Tibial artery (tissue), 4 donors: ENCODE measurements at regions not wholly inside any gene's neighbourhood (a gene's known extent, or its start where the extent isn't known, plus 50 kb on each side); places are given as distances from the start of the nearest gene placed in this dataset.
"Not testable (repeated sequence)": the region's sequence is repeated elsewhere in the genome, so short reads cannot be mapped to it uniquely, and the experiment has no call there.

ENCODE experiments used
- DNase-seq, 2 donors: peaks; one replicate each; pipeline ENCODE4 v3.0.0-alpha.2; 2019
- H3K27ac ChIP-seq, 2 donors: fragments of 200-600 bp; sonication (generic) in 1 of 2; 1 replicate in 1 of 2; 2 replicates in 1 of 2; pipeline ENCODE4 v1.5.1; 2018 to 2019; ENCODE audit warnings: mild to moderate bottlenecking in 1 of 2
- H3K27me3 ChIP-seq, 2 donors: fragments of 200-600 bp; sonication (generic) in 1 of 2; one replicate each; pipeline versions ENCODE4 v1.5.1 to v1.6.0; 2016 to 2019
- H3K36me3 ChIP-seq, 3 donors: fragments of 200-600 bp; sonication (generic) in 2 of 3; one replicate each; pipeline ENCODE4 v1.5.1; 2016 to 2019; ENCODE audit warnings: mild to moderate bottlenecking in 2 of 3
- H3K4me1 ChIP-seq, 4 donors: fragments of 200-600 bp; sonication (generic) in 2 of 4; 1 replicate in 3 of 4; 2 replicates in 1 of 4; pipeline ENCODE4 v1.5.1; 2016 to 2019
- H3K4me3 ChIP-seq, 2 donors: fragments of 200-600 bp; sonication (generic) in 1 of 2; 1 replicate in 1 of 2; 2 replicates in 1 of 2; pipeline ENCODE4 v1.5.1; 2018 to 2019; ENCODE audit warnings: mild to moderate bottlenecking in 2 of 2
- H3K9me3 ChIP-seq, 3 donors: fragments of 200-600 bp; sonication (generic) in 1 of 3; one replicate each; pipeline ENCODE4 v1.5.1; 2016 to 2019
- intact Hi-C: fragments of 100-400 bp; cut with DNase I; formaldehyde crosslinking; loops from one replicate; pipeline ENCODE4 v1.15.0; 2023; ENCODE audit warnings: low total_unique reads
- TF ChIP-seq, protein P1 (sequence below), 2 experiments: fragments of 200-600 bp in 1 of 2; fragments of 450-650 bp in 1 of 2; IDR thresholded peaks; one replicate each; pipeline ENCODE4 v1.5.1; 2017 to 2019; ENCODE audit warnings: antibody characterized with exemption in 2 of 2, mild to moderate bottlenecking in 1 of 2, moderate library complexity in 1 of 2

DNA sequence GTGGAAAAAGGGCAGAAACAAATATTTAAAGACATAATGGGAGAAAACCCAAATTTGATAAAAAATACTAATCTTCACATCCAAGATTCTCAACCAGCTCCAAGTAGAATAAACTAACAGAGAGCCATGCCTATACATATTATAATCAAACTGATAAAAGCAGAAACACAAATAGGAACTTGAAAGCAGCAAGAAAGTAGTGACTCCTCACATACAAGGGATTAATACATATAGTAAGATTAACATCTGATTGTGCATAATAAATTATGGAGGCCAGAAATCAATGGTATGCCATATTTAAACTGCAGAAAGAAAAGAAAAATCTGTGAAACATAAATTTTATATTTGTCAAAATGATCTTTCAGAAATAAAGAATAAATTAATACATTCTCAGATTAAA, 454.3 kb upstream of the PCDH10 start:
- no peak overlapping the region for H3K4me3 ChIP-seq
- H3K27ac ChIP-seq: no peak overlapping the region
- no peaks in the 10 kb centered on the region for H3K4me1 ChIP-seq
- H3K27me3 ChIP-seq: no peaks in the 10 kb centered on the region
- TF ChIP-seq, protein P1, sequence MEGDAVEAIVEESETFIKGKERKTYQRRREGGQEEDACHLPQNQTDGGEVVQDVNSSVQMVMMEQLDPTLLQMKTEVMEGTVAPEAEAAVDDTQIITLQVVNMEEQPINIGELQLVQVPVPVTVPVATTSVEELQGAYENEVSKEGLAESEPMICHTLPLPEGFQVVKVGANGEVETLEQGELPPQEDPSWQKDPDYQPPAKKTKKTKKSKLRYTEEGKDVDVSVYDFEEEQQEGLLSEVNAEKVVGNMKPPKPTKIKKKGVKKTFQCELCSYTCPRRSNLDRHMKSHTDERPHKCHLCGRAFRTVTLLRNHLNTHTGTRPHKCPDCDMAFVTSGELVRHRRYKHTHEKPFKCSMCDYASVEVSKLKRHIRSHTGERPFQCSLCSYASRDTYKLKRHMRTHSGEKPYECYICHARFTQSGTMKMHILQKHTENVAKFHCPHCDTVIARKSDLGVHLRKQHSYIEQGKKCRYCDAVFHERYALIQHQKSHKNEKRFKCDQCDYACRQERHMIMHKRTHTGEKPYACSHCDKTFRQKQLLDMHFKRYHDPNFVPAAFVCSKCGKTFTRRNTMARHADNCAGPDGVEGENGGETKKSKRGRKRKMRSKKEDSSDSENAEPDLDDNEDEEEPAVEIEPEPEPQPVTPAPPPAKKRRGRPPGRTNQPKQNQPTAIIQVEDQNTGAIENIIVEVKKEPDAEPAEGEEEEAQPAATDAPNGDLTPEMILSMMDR (IDR thresholded peaks at IDR 0.05): no peak
- intact Hi-C loops: no loop called here
- no peak for DNase-seq
- peaks cover 0 to 4% (median 3%) of the 10 kb centered on the region in 3 donors for H3K9me3 ChIP-seq
- H3K36me3 ChIP-seq: no peaks in the 10 kb centered on the region

DNA sequence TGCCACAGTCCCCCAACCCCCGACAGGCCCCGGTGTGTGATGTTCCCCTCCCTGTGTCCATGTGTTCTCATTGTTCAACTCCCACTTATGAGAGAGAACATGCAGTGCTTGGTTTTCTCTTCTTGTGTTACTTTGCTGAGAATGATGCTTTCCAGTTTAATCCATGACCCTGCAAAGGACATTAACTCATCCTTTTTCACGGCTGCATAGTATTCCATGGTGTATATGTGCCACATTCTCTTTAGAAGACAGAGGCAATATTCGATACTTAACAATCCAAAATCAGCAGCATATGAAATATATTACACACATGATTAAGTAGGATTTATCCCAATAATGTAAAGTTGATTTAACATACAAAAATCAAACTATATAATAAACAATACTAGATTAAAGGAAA, 451.6 kb upstream of the PCDH10 start:
- H3K27me3 ChIP-seq, H3K4me3 ChIP-seq, H3K4me1 ChIP-seq, H3K36me3 ChIP-seq, intact Hi-C loops, H3K9me3 ChIP-seq, DNase-seq, H3K27ac ChIP-seq: not testable (repeated sequence)

DNA sequence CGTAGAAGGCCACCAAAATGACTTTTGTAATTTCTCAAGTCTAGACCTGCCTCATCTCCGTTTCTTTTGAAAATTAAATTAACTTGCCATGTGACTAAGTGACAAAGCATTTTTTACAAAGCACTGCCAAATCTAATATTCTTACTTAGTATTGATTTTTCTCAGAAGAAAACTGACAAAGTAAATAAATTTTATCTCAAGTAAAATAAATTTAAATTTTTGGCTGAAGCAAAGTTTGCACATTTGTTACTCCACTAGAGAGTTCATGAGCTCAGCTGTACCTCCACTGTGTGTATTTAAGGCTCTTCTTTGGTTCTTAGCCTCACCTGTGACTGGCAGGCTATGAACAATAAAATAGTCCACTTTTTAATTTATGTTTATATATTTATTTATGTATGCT, 441.1 kb upstream of the PCDH10 start:
- Histone ChIP-seq H3K36me3 (no peaks in the 10 kb centered on the region), H3K9me3 (no peaks in the 10 kb centered on the region), H3K27ac (no peak overlapping the region), H3K4me3 (no peak overlapping the region), H3K4me1 (no peaks in the 10 kb centered on the region), H3K27me3 (no peaks in the 10 kb centered on the region)
- intact Hi-C loops: no loop called here
- TF ChIP-seq, protein P1 (IDR thresholded peaks at IDR 0.05): no peak
- no peak for DNase-seq

DNA sequence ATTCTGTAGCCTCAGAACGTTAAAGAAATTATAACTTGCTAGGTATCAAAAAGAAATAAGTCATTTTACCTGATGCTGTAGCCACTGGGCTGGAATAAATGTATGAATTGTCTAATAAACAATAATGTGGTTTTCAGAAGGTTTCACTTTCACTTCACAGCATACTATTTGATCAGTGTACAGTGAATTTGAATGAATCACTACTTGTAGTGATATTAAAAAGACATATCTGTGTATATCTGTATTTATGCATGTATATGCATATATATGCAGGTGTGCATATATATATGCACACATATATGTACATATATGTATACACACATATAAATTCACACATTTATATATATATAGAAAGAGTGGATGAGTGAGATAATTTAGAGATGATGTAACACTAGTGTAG, 440.0 kb upstream of the PCDH10 start:
- Histone ChIP-seq H3K27me3 (no peaks in the 10 kb centered on the region), H3K36me3 (no peaks in the 10 kb centered on the region), H3K4me1 (no peaks in the 10 kb centered on the region), H3K27ac (no peak overlapping the region), H3K9me3 (no peaks in the 10 kb centered on the region), H3K4me3 (no peak overlapping the region)
- TF ChIP-seq, protein P1 (IDR thresholded peaks at IDR 0.05): no peak
- intact Hi-C loops: no loop called here
- no peak for DNase-seq

DNA sequence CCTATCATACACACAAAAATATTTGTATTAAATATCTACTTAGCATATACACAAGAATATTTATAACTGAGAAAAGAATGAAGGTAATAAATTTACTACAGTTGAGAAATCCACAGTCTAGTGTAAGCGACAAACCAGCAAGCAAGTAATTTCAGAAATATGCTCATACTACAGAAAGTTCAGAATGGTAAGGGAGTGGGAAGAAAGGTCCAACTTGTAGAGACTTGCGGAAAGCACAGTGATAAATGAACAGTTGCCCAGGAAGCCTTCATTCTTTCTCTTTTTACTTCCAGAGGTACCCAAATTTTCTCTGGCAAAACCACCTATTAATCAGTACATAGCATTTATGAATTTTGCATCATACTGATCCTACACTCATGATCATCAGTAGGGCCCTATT, 438.1 kb upstream of the PCDH10 start:
- Histone ChIP-seq H3K4me3 (no peak overlapping the region), H3K27ac (no peak overlapping the region), H3K9me3 (no peaks in the 10 kb centered on the region), H3K27me3 (no peaks in the 10 kb centered on the region), H3K4me1 (no peaks in the 10 kb centered on the region), H3K36me3 (no peaks in the 10 kb centered on the region)
- intact Hi-C loops: no loop called here
- DNase-seq: no peak
- TF ChIP-seq, protein P1 (IDR thresholded peaks at IDR 0.05): no peak

DNA sequence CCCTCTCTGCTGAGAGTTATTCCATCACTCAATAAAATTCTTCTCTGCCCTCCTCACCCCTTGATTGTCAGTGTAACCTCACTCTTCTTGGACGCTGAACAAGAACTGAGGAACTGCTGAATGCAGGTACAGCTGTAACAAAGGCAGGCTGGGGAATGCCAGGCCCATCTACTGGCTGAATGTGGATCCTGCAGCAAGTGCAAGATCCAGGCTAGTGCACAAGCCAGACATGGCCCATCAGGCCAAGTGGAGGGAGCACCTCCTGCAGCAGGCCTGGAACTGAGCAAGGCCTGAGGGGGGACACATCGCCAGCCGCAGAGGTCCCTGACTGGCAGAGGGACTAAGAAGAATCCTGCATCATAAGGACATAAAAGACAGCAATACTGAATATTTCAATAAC, 411.8 kb upstream of the PCDH10 start:
- intact Hi-C loops: no loop called here
- Histone ChIP-seq H3K9me3 (no peaks in the 10 kb centered on the region), H3K4me1 (no peaks in the 10 kb centered on the region), H3K27ac (no peak overlapping the region), H3K27me3 (no peaks in the 10 kb centered on the region), H3K4me3 (no peak overlapping the region), H3K36me3 (no peaks in the 10 kb centered on the region)
- TF ChIP-seq, protein P1 (IDR thresholded peaks at IDR 0.05): no peak
- no peak for DNase-seq
